K562 (cell line): ENCODE measurements at regions not wholly inside any gene's neighbourhood (a gene's known extent, or its start where the extent isn't known, plus 50 kb on each side); places are given as distances from the start of the nearest gene placed in this dataset.
A peak's percentile ranks its signal among the peaks of the same experiment; 100 is the strongest.

Experiments
- ATAC-seq: fragments of 200-7000 bp; cut with Tn5 transposase; 3 replicates; pipeline ENCODE4 v1.9.1; 2020; ENCODE audit warnings: moderate library complexity
- BruUV-seq: library from RNA; stranded (reverse); fragments of 400-500 nt; replicated peaks from 2 replicates; lab custom pipeline; 2021; lab: Mats Ljungman, UMichigan
- CTCF ChIA-PET: fragments of 300-600 bp; formaldehyde crosslinking; extraction: SDS; loops from one replicate; lab custom pipeline; 2021; ENCODE audit warnings: low intra/inter-chr PET ratio; lab: Yijun Ruan, JAX
- POLR2A ChIA-PET: fragments of 300-600, 350-650 bp; sonication (Branson Sonifier 250); formaldehyde crosslinking; extraction: SDS; loops from one replicate; lab custom pipeline; 2021; ENCODE audit warnings: antibody characterized with exemption, inconsistent platforms; lab: Yijun Ruan, JAX
- DNase-seq, 4 experiments: peaks; one replicate each; pipeline versions ENCODE4 v3.0.0 to v3.0.0-alpha.2; 2011 to 2018; ENCODE audit warnings: low spot score in 3 of 4, mixed read lengths in 3 of 4; ENCODE audit errors: extremely low read depth in 1 of 4
- FAIRE-seq: peaks from 2 replicates; lab custom pipeline; 2011; peaks lifted over from hg19 to GRCh38; lab: Jason Lieb, UNC
- H2AFZ ChIP-seq: 2 replicates; pipeline ENCODE4 v1.6.0; 2011; ENCODE audit warnings: low read depth, low read length, control low read depth, inconsistent platforms
- H3K27ac ChIP-seq: fragments of 200-600 bp; 3 replicates; pipeline ENCODE4 v1.8.0; 2011; ENCODE audit warnings: low read depth, mild to moderate bottlenecking, control low read depth, inconsistent platforms, low read length, moderate library complexity, mixed read lengths; ENCODE audit errors: extremely low read depth
- H3K27me3 ChIP-seq, 2 experiments: fragments of 300-600 bp in 1 of 2; 2 replicates in 1 of 2; 3 replicates in 1 of 2; pipeline versions ENCODE4 v1.6.0 to v1.8.0; 2011; ENCODE audit warnings: inconsistent platforms in 2 of 2, low read length in 2 of 2, mild to moderate bottlenecking in 1 of 2, mixed read lengths in 1 of 2, moderate library complexity in 1 of 2; ENCODE audit not compliant: control insufficient read depth in 2 of 2, insufficient read depth in 2 of 2
- H3K36me3 ChIP-seq: fragments of 300-600 bp; 3 replicates; pipeline ENCODE4 v1.8.0; 2011; ENCODE audit warnings: mild to moderate bottlenecking, low read length, inconsistent platforms; ENCODE audit not compliant: control insufficient read depth, insufficient read depth
- H3K4me1 ChIP-seq, 2 experiments: fragments of 200-600 bp in 1 of 2; replicated peaks in 1 of 2; 2 replicates in 1 of 2; 3 replicates in 1 of 2; pipeline versions ENCODE4 v1.5.1 to v1.8.0; 2011; ENCODE audit warnings: inconsistent platforms in 2 of 2, low read length in 2 of 2, mild to moderate bottlenecking in 1 of 2, mixed read lengths in 1 of 2, moderate library complexity in 1 of 2; ENCODE audit not compliant: control insufficient read depth in 2 of 2, insufficient read depth in 2 of 2
- H3K4me2 ChIP-seq: 2 replicates; pipeline ENCODE4 v1.6.1; 2011; ENCODE audit warnings: low read length, control low read depth, inconsistent platforms, mixed read lengths; ENCODE audit not compliant: insufficient read depth
- H3K4me3 ChIP-seq: fragments of 200-600 bp; sonication (generic), shearing (Covaris generic); 2 replicates; pipeline ENCODE4 v1.5.1; 2016; ENCODE audit warnings: control low read depth, inconsistent platforms
- H3K79me2 ChIP-seq: fragments of 200-600 bp; 3 replicates; pipeline ENCODE4 v1.8.0; 2011; ENCODE audit warnings: low read length, inconsistent platforms; ENCODE audit not compliant: control insufficient read depth, insufficient read depth
- H3K9ac ChIP-seq, 2 experiments: 2 replicates each; pipeline versions ENCODE4 v1.6.0 to v1.6.1; 2011; ENCODE audit warnings: low read depth in 2 of 2, low read length in 2 of 2, control low read depth in 1 of 2, inconsistent platforms in 1 of 2, mild to moderate bottlenecking in 1 of 2, mixed read lengths in 1 of 2; ENCODE audit not compliant: insufficient read depth in 1 of 2
- H3K9me1 ChIP-seq: one replicate; pipeline ENCODE4 v1.6.0; 2011; ENCODE audit warnings: inconsistent platforms, mild to moderate bottlenecking, low read length, moderate library complexity; ENCODE audit not compliant: control insufficient read depth, insufficient read depth
- H3K9me3 ChIP-seq: replicated peaks from 2 replicates; pipeline ENCODE4 v1.5.1; 2011; ENCODE audit warnings: low read depth, low read length, inconsistent platforms; ENCODE audit not compliant: control insufficient read depth, insufficient read depth
- H4K20me1 ChIP-seq: replicated peaks from 2 replicates; pipeline ENCODE4 v1.6.1; 2011; ENCODE audit warnings: low read length, inconsistent platforms, mixed read lengths; ENCODE audit not compliant: control insufficient read depth, insufficient read depth
- HOXB6 ChIP-seq: fragments of 250-450 bp; sonication (Bioruptor Pico); IDR thresholded peaks from 2 replicates; pipeline ENCODE4 v1.5.1; 2022; ENCODE audit warnings: mild to moderate bottlenecking, borderline replicate concordance
- POLR2H ChIP-seq: IDR thresholded peaks from 2 replicates; pipeline ENCODE4 v1.6.1; 2016; ENCODE audit warnings: missing genetic modification characterization, low read depth, mild to moderate bottlenecking, control low read depth, missing compliant biosample characterization, moderate library complexity
- RBM25 ChIP-seq: fragments of 200-400 bp; formaldehyde crosslinking; IDR thresholded peaks from 2 replicates; pipeline ENCODE4 v1.6.1; 2018; ENCODE audit warnings: low read length, low read depth, moderate library complexity; ENCODE audit not compliant: severe bottlenecking
- WGBS: fragments of 100-300 bp; shearing (Covaris generic); methylation state at CpG from one replicate; pipeline ENCODE4 v1.1.6; 2016; ENCODE audit warnings: low coverage, mixed read lengths; ENCODE audit not compliant: insufficient coverage; ENCODE audit errors: missing lambda C conversion rate; 5-methylcytosine and 5-hydroxymethylcytosine counted together
- in situ Hi-C: fragments of 300-500 bp; cut with MboI; formaldehyde crosslinking; loops from 4 replicates; pipeline ENCODE4 v1.15.0; 2018; ENCODE audit warnings: inconsistent platforms, mixed read lengths
- intact Hi-C: fragments of 100-400 bp; cut with micrococcal nuclease; formaldehyde crosslinking; loops from 2 replicates; pipeline ENCODE4 v1.14.2; 2022

GRCh38 chr12:92573104-92573503 lies 129.7 kb upstream of the PLEKHG7 start:
- no peak overlapping the region for H3K27ac ChIP-seq
- ATAC-seq (no peak), DNase-seq (no peak), FAIRE-seq (no peak)
- POLR2A ChIA-PET: no interaction called here
- 45% methylated on average over 4 of the region's 4 CpGs for WGBS
- intact Hi-C loops: loop anchor here (5.0 to 10.0 kb wide), 4 partner anchors 568 to 1532 kb away; no protein-coding TSS in a partner anchor
- H3K79me2 ChIP-seq: no peaks in the 10 kb centered on the region
- H3K36me3 ChIP-seq: no peaks in the 10 kb centered on the region
- no TSS peak for BruUV-seq
- no peak overlapping the region for H2AFZ ChIP-seq
- H3K4me1 ChIP-seq: no peaks in the 10 kb centered on the region
- no peaks in the 10 kb centered on the region for H3K9me1 ChIP-seq
- CTCF ChIA-PET: no interaction called here
- no peaks in the 10 kb centered on the region for H3K27me3 ChIP-seq
- no peaks in the 10 kb centered on the region for H4K20me1 ChIP-seq
- H3K4me2 ChIP-seq: no peak overlapping the region
- no peak for TF ChIP-seq POLR2H (tag)
- TF ChIP-seq, all 486 proteins: peak for 0
- in situ Hi-C loops: loop anchor here (5.0 to 25.0 kb wide), 2 partner anchors 761 to 1186 kb away; no protein-coding TSS in a partner anchor
- Histone ChIP-seq H3K4me3 (no peak overlapping the region), H3K9me3 (no peaks in the 10 kb centered on the region), H3K9ac (no peak overlapping the region)

- POLR2A ChIA-PET: interaction anchor here (1.6 kb wide), 1 partner anchor 427 kb away, joined by 7 read pairs; the partner anchor contains the start of gene BTG1
- Histone ChIP-seq H3K4me1 (no peaks in the 10 kb centered on the region), H2AFZ (no peak overlapping the region), H3K27me3 (no peaks in the 10 kb centered on the region), H4K20me1 (no peaks in the 10 kb centered on the region), H3K4me3 (no peak overlapping the region), H3K9ac (no peak overlapping the region), H3K4me2 (no peak overlapping the region), H3K27ac (no peak overlapping the region), H3K79me2 (no peaks in the 10 kb centered on the region), H3K9me1 (no peaks in the 10 kb centered on the region), H3K9me3 (no peaks in the 10 kb centered on the region), H3K36me3 (no peaks in the 10 kb centered on the region)
- TF ChIP-seq HOXB6 (no peak), RBM25 (peak; percentile 71)
- no TSS peak for BruUV-seq
- FAIRE-seq (no peak), ATAC-seq (no peak), DNase-seq (no peak)
- intact Hi-C loops: loop anchor here (2.0 to 10.0 kb wide), 5 partner anchors 167 to 1533 kb away; no protein-coding TSS in a partner anchor
- in situ Hi-C loops: loop anchor here (5.0 to 25.0 kb wide), 2 partner anchors 760 to 1185 kb away; no protein-coding TSS in a partner anchor
- WGBS: 88% methylated on average over 8 of the region's 8 CpGs
- CTCF ChIA-PET: no interaction called here
These were observed 130.8 kb upstream of the PLEKHG7 start for GRCh38 chr12:92571844-92572543.
